ENCODE measurements at regions not wholly inside any gene's neighbourhood (a gene's known extent, or its start where the extent isn't known, plus 50 kb on each side); places are given as distances from the start of the nearest gene placed in this dataset.

GRCh38 chr11:70627219-70627618, 228.9 kb downstream of the CTTN start:
- no peaks in the 10 kb centered on the region for H3K9me3 ChIP-seq (ENCODE audit: low read length)
- H3K9ac ChIP-seq (ENCODE audit: low read length) = no peak overlapping the region
- H3F3A ChIP-seq (ENCODE audit: insufficient read depth, low read length, poor library complexity, severe bottlenecking) = peaks cover 2% of the 10 kb centered on the region
- H3K79me2 ChIP-seq (replicated peaks; ENCODE audit: insufficient read depth, low read length) = peaks cover 50% of the 10 kb centered on the region
- no peaks in the 10 kb centered on the region for H3K9me2 ChIP-seq (ENCODE audit: insufficient read depth, low read length)
- no peaks in the 10 kb centered on the region for H3K27me3 ChIP-seq (ENCODE audit: insufficient read depth, low read depth, low read length)
- no peaks in the 10 kb centered on the region for H4K20me1 ChIP-seq (ENCODE audit: insufficient read depth)
- no peak overlapping the region for H2AFZ ChIP-seq (ENCODE audit: low read depth, low read length)
- no peaks in the 10 kb centered on the region for H3K36me3 ChIP-seq (ENCODE audit: insufficient read depth, low read length)
- no peak overlapping the region for H3K27ac ChIP-seq (ENCODE audit: low read length)
- no peak overlapping the region for H3K4me3 ChIP-seq (ENCODE audit: low read length)
- TF ChIP-seq RAD21 (conservative IDR thresholded peaks at IDR 0.05) = no peak
- no peak for TF ChIP-seq MXI1 (conservative IDR thresholded peaks at IDR 0.05; ENCODE audit: poor library complexity, severe bottlenecking)
- TF ChIP-seq SMC3 (conservative IDR thresholded peaks at IDR 0.05; ENCODE audit: poor library complexity) = no peak
- TF ChIP-seq TAF1 (IDR thresholded peaks at IDR 0.05; ENCODE audit: low read depth) = no peak
- no peak for TF ChIP-seq EP300 (conservative IDR thresholded peaks at IDR 0.05; ENCODE audit: poor library complexity, severe bottlenecking)
- TF ChIP-seq EZH2 (IDR thresholded peaks at IDR 0.05; ENCODE audit: borderline replicate concordance, insufficient read depth, low read length, poor library complexity, severe bottlenecking) = no peak
- TF ChIP-seq CTCF (IDR thresholded peaks at IDR 0.05; ENCODE audit: poor library complexity, severe bottlenecking) = no peak
- TF ChIP-seq REST (IDR thresholded peaks at IDR 0.05; ENCODE audit: borderline replicate concordance) = no peak
- TF ChIP-seq POLR2AphosphoS5 (IDR thresholded peaks at IDR 0.05) = no peak
- no peak overlapping the region for H3K4me2 ChIP-seq (ENCODE audit: low read length)

- no peak for TF ChIP-seq MXI1 (conservative IDR thresholded peaks at IDR 0.05; ENCODE audit: poor library complexity, severe bottlenecking)
- TF ChIP-seq EZH2 (IDR thresholded peaks at IDR 0.05; ENCODE audit: borderline replicate concordance, insufficient read depth, low read length, poor library complexity, severe bottlenecking) = no peak
- no peak for TF ChIP-seq CTCF (IDR thresholded peaks at IDR 0.05; ENCODE audit: poor library complexity, severe bottlenecking)
- no peak for TF ChIP-seq TAF1 (IDR thresholded peaks at IDR 0.05; ENCODE audit: low read depth)
- no peak for TF ChIP-seq RAD21 (conservative IDR thresholded peaks at IDR 0.05)
- TF ChIP-seq POLR2AphosphoS5 (IDR thresholded peaks at IDR 0.05) = no peak
- TF ChIP-seq REST (IDR thresholded peaks at IDR 0.05; ENCODE audit: borderline replicate concordance) = no peak
- TF ChIP-seq EP300 (conservative IDR thresholded peaks at IDR 0.05; ENCODE audit: poor library complexity, severe bottlenecking) = no peak
- TF ChIP-seq SMC3 (conservative IDR thresholded peaks at IDR 0.05; ENCODE audit: poor library complexity) = no peak
- Histone ChIP-seq H3K9ac (ENCODE audit: low read length) (peak overlapping the region; percentile 7), H3K9me2 (ENCODE audit: insufficient read depth, low read length) (no peaks in the 10 kb centered on the region), H3K4me2 (ENCODE audit: low read length) (no peak overlapping the region), H3K27ac (ENCODE audit: low read length) (peak overlapping the region; percentile 56), H3K4me3 (ENCODE audit: low read length) (peak overlapping the region; percentile 26), H3K9me3 (ENCODE audit: low read length) (no peaks in the 10 kb centered on the region), H3K79me2 (replicated peaks; ENCODE audit: insufficient read depth, low read length) (peaks cover 52% of the 10 kb centered on the region), H4K20me1 (ENCODE audit: insufficient read depth) (no peaks in the 10 kb centered on the region), H3F3A (ENCODE audit: insufficient read depth, low read length, poor library complexity, severe bottlenecking) (peaks cover 2% of the 10 kb centered on the region), H2AFZ (ENCODE audit: low read depth, low read length) (no peak overlapping the region), H3K27me3 (ENCODE audit: insufficient read depth, low read depth, low read length) (no peaks in the 10 kb centered on the region), H3K36me3 (ENCODE audit: insufficient read depth, low read length) (no peaks in the 10 kb centered on the region)
Observed at GRCh38 chr11:70628176-70628854, 230.0 kb downstream of the CTTN start.
